H9 (cell line): ENCODE measurements at regions not wholly inside any gene's neighbourhood (a gene's known extent, or its start where the extent isn't known, plus 50 kb on each side); places are given as distances from the start of the nearest gene placed in this dataset.

Experiments used
- DNase-seq: peaks from one replicate; pipeline ENCODE4 v3.0.0-alpha.2; 2017
- H2AFZ ChIP-seq: one replicate; pipeline ENCODE4 v1.6.1; 2013; ENCODE audit warnings: mild to moderate bottlenecking, low read length, control low read depth, moderate library complexity
- H2AK5ac ChIP-seq: 2 replicates; pipeline ENCODE4 v1.6.1; 2013; ENCODE audit warnings: low read length, control low read depth, mixed read lengths; ENCODE audit not compliant: insufficient read length
- H2BK120ac ChIP-seq: one replicate; pipeline ENCODE4 v1.6.1; 2013; ENCODE audit warnings: low read depth, mild to moderate bottlenecking, low read length, control low read depth, inconsistent platforms; ENCODE audit not compliant: poor library complexity, severe bottlenecking
- H2BK12ac ChIP-seq: 2 replicates; pipeline ENCODE4 v1.6.1; 2013; ENCODE audit warnings: low read length, control low read depth, mixed read lengths, low read depth; ENCODE audit not compliant: insufficient read length
- H2BK15ac ChIP-seq: 2 replicates; pipeline ENCODE4 v1.6.1; 2013; ENCODE audit warnings: low read depth, low read length, control low read depth
- H2BK20ac ChIP-seq: one replicate; pipeline ENCODE4 v1.6.1; 2013; ENCODE audit warnings: low read depth, mild to moderate bottlenecking, low read length, control low read depth, inconsistent platforms; ENCODE audit not compliant: poor library complexity, severe bottlenecking
- H2BK5ac ChIP-seq: 2 replicates; pipeline ENCODE4 v1.6.1; 2013; ENCODE audit warnings: low read length, control low read depth, mixed read lengths; ENCODE audit not compliant: insufficient read length
- H3K14ac ChIP-seq: 2 replicates; pipeline ENCODE4 v1.6.1; 2013; ENCODE audit warnings: low read length, control low read depth; ENCODE audit not compliant: insufficient read depth
- H3K18ac ChIP-seq: 2 replicates; pipeline ENCODE4 v1.6.1; 2013; ENCODE audit warnings: low read depth, mild to moderate bottlenecking, mixed read lengths, low read length, control low read depth; ENCODE audit not compliant: insufficient read length
- H3K23ac ChIP-seq: 2 replicates; pipeline ENCODE4 v1.6.1; 2013; ENCODE audit warnings: low read length, control low read depth, mixed read lengths, low read depth; ENCODE audit not compliant: insufficient read length
- H3K23me2 ChIP-seq: 2 replicates; pipeline ENCODE4 v1.6.1; 2013; ENCODE audit warnings: low read depth, mild to moderate bottlenecking, mixed read lengths, low read length, control low read depth; ENCODE audit not compliant: insufficient read length, poor library complexity, severe bottlenecking
- H3K27ac ChIP-seq: 2 replicates; pipeline ENCODE4 v1.5.1; 2013; ENCODE audit warnings: low read length, control low read depth, mixed read lengths, low read depth; ENCODE audit not compliant: insufficient read length
- H3K27me3 ChIP-seq: 2 replicates; pipeline ENCODE4 v1.6.1; 2013; ENCODE audit warnings: low read length, control low read depth, inconsistent platforms; ENCODE audit not compliant: insufficient read depth
- H3K4ac ChIP-seq: 2 replicates; pipeline ENCODE4 v1.6.1; 2013; ENCODE audit warnings: low read depth, mild to moderate bottlenecking, control low read depth, inconsistent platforms, low read length, moderate library complexity
- H3K4me1 ChIP-seq: 2 replicates; pipeline ENCODE4 v1.6.1; 2013; ENCODE audit warnings: low read length, control low read depth, inconsistent platforms; ENCODE audit not compliant: insufficient read depth
- H3K4me2 ChIP-seq: 2 replicates; pipeline ENCODE4 v1.6.1; 2013; ENCODE audit warnings: low read length, control low read depth, mixed read lengths; ENCODE audit not compliant: insufficient read length, insufficient read depth
- H3K56ac ChIP-seq: 2 replicates; pipeline ENCODE4 v1.6.1; 2013; ENCODE audit warnings: low read depth, mild to moderate bottlenecking, mixed read lengths, low read length, control low read depth; ENCODE audit not compliant: insufficient read length
- H3K79me1 ChIP-seq: 2 replicates; pipeline ENCODE4 v1.6.1; 2013; ENCODE audit warnings: low read depth, mild to moderate bottlenecking, moderate library complexity, low read length, control low read depth, inconsistent platforms; ENCODE audit not compliant: insufficient read depth, poor library complexity, severe bottlenecking
- H3K79me2 ChIP-seq: 2 replicates; pipeline ENCODE4 v1.6.1; 2013; ENCODE audit warnings: low read length, control low read depth, inconsistent platforms; ENCODE audit not compliant: insufficient read depth
- H3K9ac ChIP-seq: 2 replicates; pipeline ENCODE4 v1.6.1; 2013; ENCODE audit warnings: low read length, control low read depth, mixed read lengths; ENCODE audit not compliant: insufficient read length; ENCODE audit errors: extremely low read depth
- H3K9me3 ChIP-seq: one replicate; pipeline ENCODE4 v1.6.1; 2013; ENCODE audit warnings: low read depth, low read length, inconsistent platforms; ENCODE audit not compliant: control insufficient read depth
- H3T11ph ChIP-seq: one replicate; pipeline ENCODE4 v1.6.1; 2013; ENCODE audit warnings: mild to moderate bottlenecking, low read length, control low read depth, inconsistent platforms
- H4K20me1 ChIP-seq: one replicate; pipeline ENCODE4 v1.6.1; 2013; ENCODE audit not compliant: control insufficient read depth, insufficient read length, insufficient read depth
- H4K5ac ChIP-seq: 2 replicates; pipeline ENCODE4 v1.6.1; 2013; ENCODE audit warnings: low read depth, mild to moderate bottlenecking, mixed read lengths, low read length, control low read depth; ENCODE audit not compliant: insufficient read length
- H4K8ac ChIP-seq: replicated peaks from 2 replicates; pipeline ENCODE4 v1.6.1; 2013; ENCODE audit warnings: low read length, control low read depth, mixed read lengths, low read depth; ENCODE audit not compliant: insufficient read length
- H4K91ac ChIP-seq: 2 replicates; pipeline ENCODE4 v1.6.1; 2013; ENCODE audit warnings: low read depth, mild to moderate bottlenecking, moderate library complexity, mixed read lengths, low read length, control low read depth; ENCODE audit not compliant: insufficient read length
- H3K27ac Mint-ChIP-seq, 3 experiments: 2 replicates in 2 of 3; 3 replicates in 1 of 3; pipeline ENCODE4 v1.8.0; 2020 to 2021; ENCODE audit warnings: mixed read lengths in 3 of 3, mild to moderate bottlenecking in 1 of 3, moderate library complexity in 1 of 3
- H3K27me3 Mint-ChIP-seq: 2 replicates; pipeline ENCODE4 v1.8.0; 2021; ENCODE audit warnings: low read depth, mild to moderate bottlenecking, moderate library complexity, mixed read lengths
- H3K36me3 Mint-ChIP-seq, 3 experiments: 2 replicates in 2 of 3; 3 replicates in 1 of 3; pipeline ENCODE4 v1.8.0; 2020 to 2021; ENCODE audit warnings: low read depth in 3 of 3, mixed read lengths in 3 of 3; ENCODE audit not compliant: insufficient read depth in 1 of 3
- H3K4me1 Mint-ChIP-seq, 2 experiments: 2 replicates each; pipeline ENCODE4 v1.8.0; 2020; ENCODE audit warnings: mixed read lengths in 2 of 2
- H3K4me3 Mint-ChIP-seq, 2 experiments: 2 replicates in 1 of 2; 3 replicates in 1 of 2; pipeline ENCODE4 v1.8.0; 2020 to 2021; ENCODE audit warnings: mild to moderate bottlenecking in 2 of 2, mixed read lengths in 2 of 2, moderate library complexity in 1 of 2
- H3K9me3 Mint-ChIP-seq, 2 experiments: 2 replicates in 1 of 2; 3 replicates in 1 of 2; pipeline ENCODE4 v1.8.0; 2020; ENCODE audit warnings: mild to moderate bottlenecking in 2 of 2, mixed read lengths in 2 of 2, moderate library complexity in 1 of 2
- CTCF ChIP-seq: fragments of 200-600 bp; sonication (generic); conservative IDR thresholded peaks from 3 replicates; pipeline ENCODE4 v1.8.0; 2021; ENCODE audit warnings: antibody characterized with exemption, mild to moderate bottlenecking
- WGBS: extraction: QIAGEN DNeasy Blood & Tissue Kit; methylation state at CpG from one replicate; pipeline ENCODE4 v1.1.7; 2013; ENCODE audit warnings: missing lambda C conversion rate, low lambda C conversion rate, mixed read lengths; ENCODE audit not compliant: insufficient read length; ENCODE audit errors: extremely low coverage; 5-methylcytosine and 5-hydroxymethylcytosine counted together

GRCh38 chr5:8258801-8259200 is 389.9 kb downstream of the MTRR start:
- Histone ChIP-seq H3T11ph (no peak overlapping the region), H2AK5ac (no peak overlapping the region), H3K27ac (no peak overlapping the region), H4K8ac (no peak overlapping the region), H3K9me3 (no peaks in the 10 kb centered on the region), H3K27me3 (no peaks in the 10 kb centered on the region), H2BK15ac (no peak overlapping the region), H4K20me1 (no peaks in the 10 kb centered on the region), H3K4ac (no peak overlapping the region), H3K14ac (no peak overlapping the region), H3K4me2 (no peak overlapping the region), H3K23ac (no peak overlapping the region), H3K79me2 (no peaks in the 10 kb centered on the region), H4K5ac (no peak overlapping the region), H2BK120ac (no peak overlapping the region), H3K9ac (no peak overlapping the region), H3K23me2 (no peaks in the 10 kb centered on the region), H2BK20ac (no peak overlapping the region), H2BK12ac (no peak overlapping the region), H3K56ac (no peak overlapping the region), H2BK5ac (no peak overlapping the region), H3K4me1 (no peaks in the 10 kb centered on the region), H2AFZ (no peak overlapping the region), H4K91ac (no peak overlapping the region), H3K79me1 (no peaks in the 10 kb centered on the region), H3K18ac (no peak overlapping the region)
- Mint-ChIP-seq H3K4me1 (peaks cover 11% of the 10 kb centered on the region in 2 experiments), H3K9me3 (peaks cover 2 to 3% of the 10 kb centered on the region in 2 experiments; a peak in 2 of 5 replicates), H3K36me3 (peaks cover 0 to 2% (median 0%) of the 10 kb centered on the region in 3 experiments; a peak in 1 of 7 replicates), H3K27ac (peak overlapping the region in 1 of 3 experiments; percentile 16; a peak in 1 of 7 replicates), H3K27me3 (peaks cover 2% of the 10 kb centered on the region; the same call in 1 of the 2 replicates), H3K4me3 (no peak overlapping the region)
- WGBS = no CpG with 5 or more reads among the region's 3 CpGs
- no peak for DNase-seq
- TF ChIP-seq CTCF = no peak
